Fibroblast of lung (primary cell): ENCODE measurements at regions not wholly inside any gene's neighbourhood (a gene's known extent, or its start where the extent isn't known, plus 50 kb on each side); places are given as distances from the start of the nearest gene placed in this dataset.

ENCODE experiments used
- DNase-seq, 2 donors: peaks; one replicate each; pipeline versions ENCODE4 v3.0.0 to v3.0.0-alpha.2; 2010; ENCODE audit warnings: low read depth in 2 of 2
- H2AFZ ChIP-seq: 2 replicates; pipeline ENCODE4 v1.5.1; 2012; ENCODE audit warnings: low read length, control low read depth, inconsistent platforms
- H3K27ac ChIP-seq: 2 replicates; pipeline ENCODE4 v1.5.1; 2011; ENCODE audit warnings: low read length, control low read depth; ENCODE audit not compliant: insufficient read depth
- H3K27me3 ChIP-seq: 2 replicates; pipeline ENCODE4 v1.5.1; 2011; ENCODE audit warnings: mild to moderate bottlenecking, low read length; ENCODE audit not compliant: control insufficient read depth, insufficient read depth
- H3K36me3 ChIP-seq: 2 replicates; pipeline ENCODE4 v1.5.1; 2011; ENCODE audit warnings: low read length; ENCODE audit not compliant: control insufficient read depth, insufficient read depth
- H3K4me1 ChIP-seq: 2 replicates; pipeline ENCODE4 v1.5.1; 2011; ENCODE audit warnings: low read length; ENCODE audit not compliant: control insufficient read depth, insufficient read depth; ENCODE audit errors: extremely low read depth
- H3K4me2 ChIP-seq: 2 replicates; pipeline ENCODE4 v1.5.1; 2011; ENCODE audit warnings: low read length, control low read depth; ENCODE audit not compliant: insufficient read depth; ENCODE audit errors: extremely low read depth
- H3K4me3 ChIP-seq, 4 experiments: fragments of 200-600 bp in 1 of 4; sonication (generic) in 1 of 4; replicated peaks in 1 of 4; 2 replicates each; pipeline ENCODE4 v1.5.1; 2011 to 2016; ENCODE audit warnings: low read length in 4 of 4, low read depth in 3 of 4, mild to moderate bottlenecking in 3 of 4, control low read depth in 2 of 4, inconsistent platforms in 1 of 4, mixed read lengths in 1 of 4; ENCODE audit not compliant: insufficient read depth in 1 of 4; ENCODE audit errors: control extremely low read depth in 1 of 4
- H3K79me2 ChIP-seq: 2 replicates; pipeline ENCODE4 v1.5.1; 2012; ENCODE audit warnings: mild to moderate bottlenecking, low read length, inconsistent platforms; ENCODE audit not compliant: control insufficient read depth, insufficient read depth
- H3K9ac ChIP-seq: 2 replicates; pipeline ENCODE4 v1.5.1; 2011; ENCODE audit warnings: mild to moderate bottlenecking, low read length, control low read depth; ENCODE audit not compliant: insufficient read depth
- H3K9me3 ChIP-seq: 2 replicates; pipeline ENCODE4 v1.5.1; 2012; ENCODE audit warnings: low read depth, low read length; ENCODE audit not compliant: control insufficient read depth, insufficient read depth
- H4K20me1 ChIP-seq: 2 replicates; pipeline ENCODE4 v1.5.1; 2011; ENCODE audit warnings: low read length; ENCODE audit not compliant: control insufficient read depth, insufficient read depth; ENCODE audit errors: extremely low read depth
- EZH2 ChIP-seq: IDR thresholded peaks from 2 replicates; pipeline ENCODE4 v1.5.1; 2012; ENCODE audit warnings: low read length, control low read depth, mild to moderate bottlenecking; ENCODE audit errors: missing control alignments
- TF ChIP-seq, protein P1 (sequence below), 2 donors: IDR thresholded peaks in 1 of 2; conservative IDR thresholded peaks in 1 of 2; 1 replicate in 1 of 2; 2 replicates in 1 of 2; pipeline ENCODE4 v1.5.1; 2011 to 2012; ENCODE audit warnings: low read length in 2 of 2, control low read depth in 1 of 2, inconsistent platforms in 1 of 2, low read depth in 1 of 2, mild to moderate bottlenecking in 1 of 2

DNA sequence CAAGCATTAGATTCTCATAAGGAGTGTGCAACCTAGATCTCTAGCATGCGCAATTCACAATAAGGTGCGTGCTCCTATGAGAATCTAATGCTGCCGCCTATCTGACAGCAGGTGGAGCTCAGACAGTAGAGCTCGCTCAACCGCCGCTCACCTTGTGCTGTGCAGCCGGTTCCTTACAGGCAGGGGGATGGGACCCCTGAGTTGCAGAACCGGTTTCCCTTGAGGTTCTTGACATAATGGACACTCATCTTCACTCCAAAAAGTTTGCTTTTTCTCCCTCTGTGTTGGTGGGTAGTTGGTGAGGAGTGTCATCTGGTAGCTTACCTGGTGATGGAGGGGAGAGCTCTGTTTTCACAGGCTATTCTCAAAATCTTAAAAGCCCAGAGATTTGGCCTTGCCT lies 324.0 kb upstream of the TBL1XR1 start:
- Histone ChIP-seq H4K20me1 (no peaks in the 10 kb centered on the region), H3K9ac (no peak overlapping the region), H2AFZ (no peak overlapping the region), H3K79me2 (no peaks in the 10 kb centered on the region), H3K4me1 (peaks cover 5% of the 10 kb centered on the region), H3K27ac (no peak overlapping the region), H3K36me3 (no peaks in the 10 kb centered on the region), H3K27me3 (no peaks in the 10 kb centered on the region), H3K9me3 (no peaks in the 10 kb centered on the region), H3K4me2 (no peak overlapping the region), H3K4me3 (no peak overlapping the region)
- DNase-seq: no peak
- TF ChIP-seq EZH2: no peak
- TF ChIP-seq, protein P1, sequence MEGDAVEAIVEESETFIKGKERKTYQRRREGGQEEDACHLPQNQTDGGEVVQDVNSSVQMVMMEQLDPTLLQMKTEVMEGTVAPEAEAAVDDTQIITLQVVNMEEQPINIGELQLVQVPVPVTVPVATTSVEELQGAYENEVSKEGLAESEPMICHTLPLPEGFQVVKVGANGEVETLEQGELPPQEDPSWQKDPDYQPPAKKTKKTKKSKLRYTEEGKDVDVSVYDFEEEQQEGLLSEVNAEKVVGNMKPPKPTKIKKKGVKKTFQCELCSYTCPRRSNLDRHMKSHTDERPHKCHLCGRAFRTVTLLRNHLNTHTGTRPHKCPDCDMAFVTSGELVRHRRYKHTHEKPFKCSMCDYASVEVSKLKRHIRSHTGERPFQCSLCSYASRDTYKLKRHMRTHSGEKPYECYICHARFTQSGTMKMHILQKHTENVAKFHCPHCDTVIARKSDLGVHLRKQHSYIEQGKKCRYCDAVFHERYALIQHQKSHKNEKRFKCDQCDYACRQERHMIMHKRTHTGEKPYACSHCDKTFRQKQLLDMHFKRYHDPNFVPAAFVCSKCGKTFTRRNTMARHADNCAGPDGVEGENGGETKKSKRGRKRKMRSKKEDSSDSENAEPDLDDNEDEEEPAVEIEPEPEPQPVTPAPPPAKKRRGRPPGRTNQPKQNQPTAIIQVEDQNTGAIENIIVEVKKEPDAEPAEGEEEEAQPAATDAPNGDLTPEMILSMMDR (conservative IDR thresholded peaks at IDR 0.05 in 1 of 2, IDR thresholded peaks at IDR 0.05 in 1 of 2; ENCODE audit: low read depth in 1 of 2, low read length in 2 of 2): no peak

DNA sequence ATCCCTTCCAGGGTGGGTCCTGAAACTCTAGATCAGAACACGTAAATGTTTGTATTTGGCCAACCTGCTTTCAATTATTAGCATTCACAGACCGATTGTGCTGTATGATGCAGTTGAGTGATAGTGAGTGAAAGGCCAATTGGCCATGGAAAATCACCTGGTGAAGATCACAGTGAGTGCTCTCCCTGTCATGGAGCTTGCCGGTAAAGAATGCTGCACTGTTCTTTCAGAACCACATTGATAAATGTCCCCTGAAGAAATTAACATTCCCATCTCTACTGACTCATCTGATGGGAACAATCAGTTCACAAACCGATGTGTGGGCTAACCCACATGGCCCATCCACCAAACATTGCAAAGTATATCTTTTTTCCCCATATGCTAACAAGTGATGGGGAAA lies 324.8 kb upstream of the TBL1XR1 start:
- Histone ChIP-seq H3K4me2 (no peak overlapping the region), H3K79me2 (no peaks in the 10 kb centered on the region), H3K36me3 (no peaks in the 10 kb centered on the region), H3K4me1 (peaks cover 3% of the 10 kb centered on the region), H4K20me1 (no peaks in the 10 kb centered on the region), H3K27me3 (no peaks in the 10 kb centered on the region), H3K9ac (no peak overlapping the region), H2AFZ (no peak overlapping the region), H3K9me3 (no peaks in the 10 kb centered on the region), H3K4me3 (no peak overlapping the region), H3K27ac (no peak overlapping the region)
- DNase-seq: peak in 1 of 2 donors; percentile 76
- no peak for TF ChIP-seq EZH2
- TF ChIP-seq, protein P1 (conservative IDR thresholded peaks at IDR 0.05 in 1 of 2, IDR thresholded peaks at IDR 0.05 in 1 of 2; ENCODE audit: low read depth in 1 of 2, low read length in 2 of 2): no peak

DNA sequence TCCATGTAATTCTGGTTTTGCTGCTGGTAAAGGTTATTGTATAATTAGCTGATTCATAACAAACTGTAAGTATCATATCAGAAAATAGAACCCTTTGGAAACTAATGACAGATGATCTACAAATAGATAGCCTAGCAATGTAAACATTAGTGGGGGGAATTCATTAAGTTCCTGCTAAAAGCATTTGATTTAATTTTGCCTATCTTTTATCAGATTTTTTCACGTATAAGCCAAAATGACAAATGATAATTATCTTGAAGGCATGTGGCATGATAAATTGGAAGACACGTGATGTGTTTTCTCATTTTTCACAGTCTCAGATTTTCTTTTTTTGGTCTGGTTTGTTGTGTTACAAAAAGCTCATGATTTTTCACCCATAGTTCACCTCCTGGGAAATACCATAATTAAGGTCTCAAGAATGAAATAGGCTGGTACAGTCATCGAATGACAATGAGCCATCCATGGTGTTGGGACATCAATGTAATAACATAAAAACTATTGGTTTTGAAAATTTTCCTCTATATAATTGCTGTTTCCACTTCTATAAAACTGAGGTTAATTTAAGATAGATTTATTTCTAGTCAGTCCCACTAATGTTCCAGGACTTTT lies 325.9 kb upstream of the TBL1XR1 start:
- DNase-seq: peak in 1 of 2 donors; percentile 71
- Histone ChIP-seq H3K27me3 (no peaks in the 10 kb centered on the region), H4K20me1 (no peaks in the 10 kb centered on the region)

More for the DNA sequence above, 325.9 kb upstream of the TBL1XR1 start:
- H3K4me3 ChIP-seq: no peak overlapping the region
- H3K79me2 ChIP-seq: no peaks in the 10 kb centered on the region
- no peaks in the 10 kb centered on the region for H3K4me1 ChIP-seq
- no peak overlapping the region for H3K27ac ChIP-seq
- H3K9ac ChIP-seq: no peak overlapping the region
- no peaks in the 10 kb centered on the region for H3K9me3 ChIP-seq
- H2AFZ ChIP-seq: no peak overlapping the region
- no peak for TF ChIP-seq EZH2
- TF ChIP-seq, protein P1 (conservative IDR thresholded peaks at IDR 0.05 in 1 of 2, IDR thresholded peaks at IDR 0.05 in 1 of 2; ENCODE audit: low read depth in 1 of 2, low read length in 2 of 2): no peak
- no peak overlapping the region for H3K4me2 ChIP-seq
- no peaks in the 10 kb centered on the region for H3K36me3 ChIP-seq
